VCaP (cell line): ENCODE measurements at regions not wholly inside any gene's neighbourhood (a gene's known extent, or its start where the extent isn't known, plus 50 kb on each side); places are given as distances from the start of the nearest gene placed in this dataset.

ENCODE experiments used
- H3K27ac ChIP-seq: fragments of 450-650 bp; 2 replicates; pipeline ENCODE4 v1.5.1; 2017
- CTCF ChIP-seq: fragments of 450-650 bp; conservative IDR thresholded peaks from 2 replicates; pipeline ENCODE4 v1.5.1; 2017; ENCODE audit warnings: mild to moderate bottlenecking, moderate library complexity

- H3K27ac ChIP-seq: no peak overlapping the region
- TF ChIP-seq CTCF: no peak
These were observed 247.3 kb downstream of the MAN2A1 start for GRCh38 chr5:109936996-109937395.

- H3K27ac ChIP-seq: no peak overlapping the region
- no peak for TF ChIP-seq CTCF
These were observed 248.2 kb downstream of the MAN2A1 start for GRCh38 chr5:109937951-109938350.

- TF ChIP-seq CTCF: no peak
- H3K27ac ChIP-seq: no peak overlapping the region
These were observed 248.7 kb downstream of the MAN2A1 start for GRCh38 chr5:109938453-109938852.

- TF ChIP-seq CTCF: no peak
- no peak overlapping the region for H3K27ac ChIP-seq
These were observed 249.5 kb downstream of the MAN2A1 start for GRCh38 chr5:109939116-109939682.

- no peak overlapping the region for H3K27ac ChIP-seq
- TF ChIP-seq CTCF: no peak
These were observed 252.9 kb downstream of the MAN2A1 start for GRCh38 chr5:109942646-109943045.

GRCh38 chr5:109943701-109944235, 254.0 kb downstream of the MAN2A1 start:
- no peak overlapping the region for H3K27ac ChIP-seq
- TF ChIP-seq CTCF: no peak

GRCh38 chr5:109944461-109944860, 254.7 kb downstream of the MAN2A1 start:
- no peak for TF ChIP-seq CTCF
- H3K27ac ChIP-seq: no peak overlapping the region
